AG09309 (cell line): ENCODE measurements at regions not wholly inside any gene's neighbourhood (a gene's known extent, or its start where the extent isn't known, plus 50 kb on each side); places are given as distances from the start of the nearest gene placed in this dataset.

Experiments
- DNase-seq: peaks from one replicate; pipeline ENCODE4 v3.0.0-alpha.2; 2010; ENCODE audit warnings: low read depth
- H3K4me3 ChIP-seq: 2 replicates; pipeline ENCODE4 v1.5.1; 2011; ENCODE audit warnings: mild to moderate bottlenecking, low read depth, low read length, moderate library complexity; ENCODE audit not compliant: control insufficient read depth
- TF ChIP-seq, protein P1 (sequence below): IDR thresholded peaks from 2 replicates; pipeline ENCODE4 v1.5.1; 2011; ENCODE audit warnings: mild to moderate bottlenecking, low read depth, low read length, inconsistent platforms; ENCODE audit not compliant: insufficient read depth, control insufficient read depth; ENCODE audit errors: missing control alignments

DNA sequence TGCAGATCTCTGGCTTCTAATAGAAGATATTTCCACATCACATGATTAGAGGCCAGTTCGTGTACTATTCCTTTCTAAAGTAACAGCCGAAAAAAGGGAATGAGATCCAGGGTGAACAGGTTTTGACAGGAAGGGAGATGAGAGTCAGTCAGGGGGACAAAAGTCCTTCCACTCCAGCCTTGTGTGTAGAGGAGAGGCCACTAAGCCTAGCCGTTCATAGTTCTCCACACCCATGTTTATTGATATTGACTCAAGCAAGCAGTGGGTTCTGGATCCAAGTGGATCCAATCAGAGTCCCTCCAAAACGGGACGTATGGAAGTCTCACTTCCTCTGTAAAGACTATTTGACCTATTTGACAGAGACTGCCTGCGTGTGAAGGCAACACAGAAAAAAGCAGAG lies 80.4 kb upstream of the LRIG1 start:
- no peak for DNase-seq
- TF ChIP-seq, protein P1, sequence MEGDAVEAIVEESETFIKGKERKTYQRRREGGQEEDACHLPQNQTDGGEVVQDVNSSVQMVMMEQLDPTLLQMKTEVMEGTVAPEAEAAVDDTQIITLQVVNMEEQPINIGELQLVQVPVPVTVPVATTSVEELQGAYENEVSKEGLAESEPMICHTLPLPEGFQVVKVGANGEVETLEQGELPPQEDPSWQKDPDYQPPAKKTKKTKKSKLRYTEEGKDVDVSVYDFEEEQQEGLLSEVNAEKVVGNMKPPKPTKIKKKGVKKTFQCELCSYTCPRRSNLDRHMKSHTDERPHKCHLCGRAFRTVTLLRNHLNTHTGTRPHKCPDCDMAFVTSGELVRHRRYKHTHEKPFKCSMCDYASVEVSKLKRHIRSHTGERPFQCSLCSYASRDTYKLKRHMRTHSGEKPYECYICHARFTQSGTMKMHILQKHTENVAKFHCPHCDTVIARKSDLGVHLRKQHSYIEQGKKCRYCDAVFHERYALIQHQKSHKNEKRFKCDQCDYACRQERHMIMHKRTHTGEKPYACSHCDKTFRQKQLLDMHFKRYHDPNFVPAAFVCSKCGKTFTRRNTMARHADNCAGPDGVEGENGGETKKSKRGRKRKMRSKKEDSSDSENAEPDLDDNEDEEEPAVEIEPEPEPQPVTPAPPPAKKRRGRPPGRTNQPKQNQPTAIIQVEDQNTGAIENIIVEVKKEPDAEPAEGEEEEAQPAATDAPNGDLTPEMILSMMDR: no peak

DNA sequence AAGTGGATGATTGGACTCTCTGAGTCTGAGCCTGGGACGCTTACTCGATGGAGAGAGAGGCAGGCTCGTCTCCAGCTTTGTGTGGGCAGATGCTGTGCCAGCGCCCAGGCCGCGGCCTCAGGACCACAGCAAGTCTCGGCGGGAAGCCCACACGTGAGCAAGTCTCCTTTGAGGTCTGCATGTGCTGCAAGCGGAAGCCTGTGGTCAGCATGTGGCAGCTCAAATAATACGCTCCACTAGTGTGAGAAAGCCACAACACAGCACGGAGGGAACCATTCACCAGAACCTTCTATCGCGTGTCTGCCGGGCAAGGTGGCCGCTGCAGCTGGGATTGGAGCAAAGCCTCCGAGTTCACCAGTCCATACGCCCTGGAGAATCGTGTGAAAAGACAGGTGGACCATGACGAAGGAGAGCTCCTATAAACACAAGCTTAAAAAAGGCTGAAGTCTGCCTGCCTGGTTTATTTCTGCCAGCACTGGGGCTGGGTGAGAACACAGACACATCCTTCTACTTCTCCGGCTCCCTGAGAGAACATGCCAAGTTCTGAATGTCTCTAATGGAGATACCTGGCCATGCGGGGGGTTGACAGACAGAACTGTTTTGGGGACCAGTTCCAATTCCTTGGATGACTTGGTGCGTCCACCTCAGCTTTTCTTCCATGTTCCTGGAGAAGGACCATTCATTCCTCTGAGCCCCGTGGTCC lies 82.0 kb upstream of the LRIG1 start:
- TF ChIP-seq, protein P1: no peak
- peak; percentile 72 for DNase-seq
- no peak overlapping the region for H3K4me3 ChIP-seq

More for the DNA sequence above, 80.4 kb upstream of the LRIG1 start:
- no peak overlapping the region for H3K4me3 ChIP-seq

DNA sequence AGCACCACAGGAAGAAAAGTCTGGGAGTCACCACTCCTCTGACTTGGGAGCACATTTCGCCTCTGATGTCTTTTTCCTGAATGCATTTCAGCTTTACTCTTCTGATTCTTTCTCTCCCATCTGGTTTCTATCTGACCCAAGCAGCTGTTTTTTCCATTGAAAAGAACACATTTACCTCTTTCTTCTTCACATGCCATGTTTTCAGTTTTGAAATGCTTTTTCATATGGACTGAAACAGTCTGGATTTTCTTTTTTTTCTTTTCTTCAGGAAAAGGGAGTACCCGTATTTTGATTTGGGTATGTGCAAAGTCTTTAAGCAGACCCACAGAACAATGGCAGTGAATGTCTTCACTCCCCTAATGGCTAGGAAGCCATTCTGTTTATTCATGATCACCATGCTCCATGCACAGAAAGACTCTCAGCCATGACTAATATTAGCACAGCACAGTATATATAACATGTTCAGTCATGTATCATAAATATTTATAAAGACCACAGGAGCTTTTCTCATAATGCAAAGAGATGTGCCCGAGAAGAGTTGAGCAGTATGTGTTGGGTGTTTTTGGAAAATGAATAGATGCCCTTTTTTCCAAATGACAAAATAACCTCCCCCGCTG lies 82.7 kb upstream of the LRIG1 start:
- DNase-seq: no peak
- no peak overlapping the region for H3K4me3 ChIP-seq
- TF ChIP-seq, protein P1: no peak

DNA sequence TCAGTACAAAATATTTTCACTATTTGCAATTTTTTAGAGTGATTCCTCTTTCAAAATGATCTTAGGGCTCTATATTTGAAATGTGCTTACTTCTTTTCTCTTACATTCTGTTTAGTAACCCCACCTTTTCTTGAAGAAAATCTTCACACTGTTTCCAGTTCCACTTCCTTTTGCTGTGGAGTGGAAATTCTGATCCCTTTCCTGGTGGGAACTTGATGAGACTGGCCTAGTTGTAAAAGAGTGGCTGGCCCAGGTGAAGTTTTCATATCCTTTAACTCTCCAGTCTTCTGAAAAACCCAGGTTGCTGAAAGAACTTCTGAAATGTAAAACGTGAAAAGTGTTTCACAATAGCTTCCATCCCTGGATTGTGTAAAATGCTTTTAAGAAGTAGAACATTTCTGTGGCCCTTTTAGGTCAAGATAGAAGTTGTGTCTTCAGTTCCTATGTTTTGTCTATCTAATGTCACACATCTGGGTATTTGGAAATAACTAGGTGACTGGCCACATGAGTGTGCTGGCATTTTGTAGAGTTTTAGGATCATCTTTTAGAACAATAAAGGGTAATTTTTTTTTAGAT lies 84.8 kb upstream of the LRIG1 start:
- TF ChIP-seq, protein P1: no peak
- no peak overlapping the region for H3K4me3 ChIP-seq
- no peak for DNase-seq

DNA sequence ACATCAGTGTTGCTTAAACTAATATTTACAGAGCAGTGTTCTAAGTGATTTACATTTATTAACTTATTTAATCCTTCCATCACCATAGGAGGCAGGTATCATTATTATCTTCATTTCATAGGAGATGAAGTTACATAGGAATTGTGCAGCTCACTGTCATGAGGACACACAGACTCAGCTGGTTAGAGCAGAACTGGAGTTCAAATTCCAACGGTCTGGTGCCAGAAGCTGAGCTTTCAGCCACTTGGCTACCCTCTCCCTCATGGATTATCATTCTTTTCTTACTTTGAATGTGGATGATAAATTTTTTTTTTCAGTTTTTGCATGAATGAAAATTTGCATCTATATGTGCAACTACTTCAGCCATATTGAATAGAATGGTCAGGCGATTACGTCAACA lies 86.0 kb upstream of the LRIG1 start:
- H3K4me3 ChIP-seq: no peak overlapping the region
- TF ChIP-seq, protein P1: no peak
- no peak for DNase-seq

DNA sequence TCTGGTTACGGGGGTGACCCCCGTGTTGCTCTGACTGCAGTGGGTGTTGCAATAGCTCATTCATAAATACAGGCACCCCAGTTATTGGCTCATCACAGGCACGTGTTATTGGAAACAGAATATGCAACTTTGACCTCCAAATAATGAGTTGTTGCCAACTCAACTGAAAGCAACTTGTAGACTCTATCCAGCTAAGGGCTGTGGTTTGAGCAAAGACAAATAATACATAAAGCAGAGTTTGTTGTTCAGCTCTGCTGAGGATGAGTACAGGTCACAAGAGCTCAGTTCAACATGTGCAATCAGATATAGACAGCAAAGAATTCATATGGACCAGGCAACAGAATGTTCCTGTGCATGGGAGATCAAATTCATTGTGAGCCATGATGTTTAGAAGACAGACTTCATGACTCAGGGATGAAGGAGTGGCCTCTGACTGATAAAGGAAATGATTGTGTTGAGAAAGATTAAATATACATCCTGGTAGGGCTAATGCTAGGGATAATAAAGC lies 87.6 kb upstream of the LRIG1 start:
- TF ChIP-seq, protein P1: no peak
- no peak overlapping the region for H3K4me3 ChIP-seq
- no peak for DNase-seq
